CD4-positive, alpha-beta T cell treated with Interleukin-6 at 100 ng/mL for 8 hours (primary cell): ENCODE measurements at regions not wholly inside any gene's neighbourhood (a gene's known extent, or its start where the extent isn't known, plus 50 kb on each side); places are given as distances from the start of the nearest gene placed in this dataset.
"Not testable (repeated sequence)": the region's sequence is repeated elsewhere in the genome, so short reads cannot be mapped to it uniquely, and the experiment has no call there.

Experiments
- DNase-seq: peaks from one replicate; pipeline ENCODE4 v3.0.0-alpha.2; 2020; ENCODE audit warnings: mixed read lengths, low spot score

- DNase-seq = no peak
These were observed 70.0 kb downstream of the MZT1 start for GRCh38 chr13:72657379-72657778.

GRCh38 chr13:72656357-72656756, 71.1 kb downstream of the MZT1 start:
- DNase-seq = no peak

- DNase-seq = no peak
These were observed 73.9 kb downstream of the MZT1 start for GRCh38 chr13:72653506-72653905.

GRCh38 chr13:72652681-72653080, 74.7 kb downstream of the MZT1 start:
- DNase-seq = no peak

GRCh38 chr13:72651144-72651543, 76.3 kb downstream of the MZT1 start:
- no peak for DNase-seq

- DNase-seq = no peak
These were observed 77.3 kb downstream of the MZT1 start for GRCh38 chr13:72650051-72650700.

- DNase-seq = no peak
These were observed 78.8 kb downstream of the MZT1 start for GRCh38 chr13:72648513-72649065.

GRCh38 chr13:72647422-72647821, 80.0 kb downstream of the MZT1 start:
- DNase-seq = no peak

GRCh38 chr13:72645521-72645920, 81.9 kb downstream of the MZT1 start:
- DNase-seq = no peak

GRCh38 chr13:72643311-72643989, 84.0 kb downstream of the MZT1 start:
- DNase-seq = peak; percentile 2

- no peak for DNase-seq
These were observed 88.1 kb downstream of the MZT1 start for GRCh38 chr13:72639377-72639776.

GRCh38 chr13:72638059-72638815, 89.2 kb downstream of the MZT1 start:
- no peak for DNase-seq

- DNase-seq = no peak
These were observed 89.9 kb downstream of the MZT1 start for GRCh38 chr13:72637561-72637960.

- no peak for DNase-seq
These were observed 92.6 kb downstream of the MZT1 start for GRCh38 chr13:72634859-72635258.

GRCh38 chr13:72622546-72622945, 104.9 kb downstream of the MZT1 start:
- DNase-seq = no peak

- DNase-seq = no peak
These were observed 106.6 kb downstream of the MZT1 start for GRCh38 chr13:72620874-72621273.

GRCh38 chr13:72617951-72618350, 109.5 kb downstream of the MZT1 start:
- DNase-seq = no peak

- DNase-seq = no peak
These were observed 110.2 kb downstream of the MZT1 start for GRCh38 chr13:72617186-72617585.

GRCh38 chr13:72610251-72610891, 117.1 kb downstream of the MZT1 start:
- DNase-seq = not testable (repeated sequence)

GRCh38 chr13:72599178-72599743, 128.2 kb downstream of the MZT1 start:
- DNase-seq = no peak

GRCh38 chr13:72590091-72590740, 137.2 kb downstream of the MZT1 start:
- DNase-seq = no peak
